NCI-H748 (cell line): ENCODE measurements at regions not wholly inside any gene's neighbourhood (a gene's known extent, or its start where the extent isn't known, plus 50 kb on each side); places are given as distances from the start of the nearest gene placed in this dataset.
"Not testable (repeated sequence)": the region's sequence is repeated elsewhere in the genome, so short reads cannot be mapped to it uniquely, and the experiment has no call there.

ENCODE experiments used
- DNase-seq: peaks from one replicate; lab custom pipeline; 2025; ENCODE audit not compliant: unreplicated experiment; lab: John Stamatoyannopoulos, UW

DNA sequence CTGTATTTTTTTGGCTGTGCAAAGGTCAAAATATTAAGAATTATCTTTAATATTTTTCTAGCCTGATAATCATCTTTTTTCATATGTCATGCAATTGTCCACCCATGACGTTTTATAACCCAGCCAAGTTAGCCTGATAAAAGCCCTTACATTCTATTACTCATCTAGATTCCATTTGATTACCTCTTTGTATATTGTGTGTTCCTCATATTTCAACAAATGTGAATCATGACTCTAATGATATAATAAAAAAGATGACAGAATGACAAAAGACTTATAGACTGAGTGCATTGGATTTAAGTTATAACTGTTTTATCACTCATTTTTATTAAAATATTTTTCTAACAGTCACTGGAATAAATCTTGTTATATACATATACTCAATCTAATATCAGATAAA, 1560.0 kb upstream of the LRRTM3 start:
- no peak for DNase-seq

- no peak for DNase-seq
Observed at GRCh38 chr10:65367706-65368105, 1558.1 kb upstream of the LRRTM3 start.

DNA sequence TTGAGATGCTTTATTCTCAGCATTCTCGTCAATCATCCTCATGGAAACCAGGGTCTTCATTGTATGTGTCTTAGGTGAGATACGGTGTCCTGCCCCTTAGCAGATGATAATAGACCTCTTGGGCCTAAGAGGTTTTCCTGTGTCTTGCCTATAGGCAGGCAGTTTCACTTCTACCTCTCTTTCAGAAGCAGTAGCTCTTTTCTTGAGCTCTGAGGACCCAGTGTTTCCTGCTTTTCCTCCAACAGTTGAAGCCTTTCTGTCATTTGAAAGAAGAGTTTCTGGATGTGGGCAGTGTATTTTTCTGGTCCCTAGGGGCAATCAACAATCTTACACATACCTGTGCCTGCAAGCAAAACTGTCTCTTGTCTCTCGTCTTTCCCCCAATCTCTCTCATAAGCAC, 1550.3 kb upstream of the LRRTM3 start:
- no peak for DNase-seq

- DNase-seq: no peak
Observed at GRCh38 chr10:65377687-65378086, 1548.1 kb upstream of the LRRTM3 start.

DNA sequence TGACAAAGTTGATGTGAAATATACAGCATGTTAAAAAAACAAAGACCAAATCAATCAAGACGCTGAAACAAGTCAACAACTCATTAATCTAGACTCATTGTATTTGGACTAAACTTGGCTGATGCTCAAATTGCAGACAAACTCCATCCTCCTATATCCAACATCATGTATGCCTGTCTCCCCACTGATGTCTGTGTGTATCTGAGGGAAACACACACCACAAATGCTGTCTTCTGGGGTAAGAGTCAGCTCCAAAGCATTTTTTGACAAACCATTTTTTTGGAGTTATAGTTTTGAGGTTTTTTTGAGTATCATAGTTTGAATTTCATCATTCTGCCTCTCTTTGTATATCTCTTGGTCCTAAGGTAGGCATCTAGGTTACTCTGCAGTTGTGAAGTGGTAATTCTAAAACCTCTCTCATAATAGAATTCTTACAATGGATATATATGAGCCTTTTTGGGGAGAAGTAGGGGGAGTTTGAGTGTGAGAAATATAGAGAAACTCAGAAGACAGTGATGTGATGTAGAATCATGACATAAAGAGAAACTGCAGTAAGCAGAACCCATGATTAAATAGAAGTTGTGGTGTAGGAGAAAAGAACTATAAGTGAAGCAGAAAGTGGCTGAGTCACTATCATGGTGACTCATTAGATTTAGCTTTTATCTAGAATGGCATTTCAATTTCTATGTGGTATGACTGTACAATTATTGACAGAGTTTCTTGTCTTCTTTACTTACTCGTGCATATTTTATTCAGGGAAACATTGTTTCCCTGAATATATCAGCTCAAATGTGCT, 1531.1 kb upstream of the LRRTM3 start:
- DNase-seq: no peak

- DNase-seq: no peak
Observed at GRCh38 chr10:65395631-65396030, 1530.2 kb upstream of the LRRTM3 start.

- no peak for DNase-seq
Observed at GRCh38 chr10:65396997-65397396, 1528.8 kb upstream of the LRRTM3 start.

DNA sequence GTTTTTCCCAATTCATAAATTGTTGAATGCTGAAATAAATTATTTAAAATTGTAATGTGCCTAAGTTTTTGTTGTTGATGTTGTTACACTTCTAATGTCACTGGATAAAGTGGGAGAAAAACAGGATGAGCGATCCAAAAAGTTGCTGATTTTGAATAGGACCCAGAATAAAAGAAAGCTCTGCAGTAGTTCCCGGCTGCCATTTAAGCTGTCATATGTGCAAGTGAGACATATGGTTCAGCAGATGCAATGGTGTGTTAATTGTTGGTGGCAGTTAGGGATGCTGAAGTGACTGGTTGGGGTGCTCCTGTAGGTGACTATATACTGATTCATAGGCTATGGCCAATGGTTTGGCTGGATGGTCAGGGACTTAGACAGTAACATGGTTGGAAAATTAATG, 1517.4 kb upstream of the LRRTM3 start:
- no peak for DNase-seq

DNA sequence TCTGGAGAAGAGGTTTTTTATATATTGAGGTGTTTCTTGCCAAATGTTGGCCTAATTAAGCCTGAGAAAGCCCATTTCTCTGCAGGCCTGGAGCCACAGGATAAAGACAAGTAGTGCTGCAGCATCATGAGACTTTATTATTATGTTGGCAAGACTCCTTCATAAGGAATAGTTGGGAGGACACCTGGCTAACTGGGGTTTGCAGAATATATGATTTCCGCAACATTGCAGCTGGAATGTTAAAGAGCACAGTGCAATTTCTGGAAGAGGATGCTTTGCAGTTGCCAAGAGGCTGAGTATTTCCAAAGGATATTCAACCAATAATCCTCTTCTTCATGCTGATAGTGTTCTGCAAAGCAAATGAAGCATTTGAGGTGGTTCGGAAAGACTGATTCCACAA, 1512.8 kb upstream of the LRRTM3 start:
- no peak for DNase-seq

DNA sequence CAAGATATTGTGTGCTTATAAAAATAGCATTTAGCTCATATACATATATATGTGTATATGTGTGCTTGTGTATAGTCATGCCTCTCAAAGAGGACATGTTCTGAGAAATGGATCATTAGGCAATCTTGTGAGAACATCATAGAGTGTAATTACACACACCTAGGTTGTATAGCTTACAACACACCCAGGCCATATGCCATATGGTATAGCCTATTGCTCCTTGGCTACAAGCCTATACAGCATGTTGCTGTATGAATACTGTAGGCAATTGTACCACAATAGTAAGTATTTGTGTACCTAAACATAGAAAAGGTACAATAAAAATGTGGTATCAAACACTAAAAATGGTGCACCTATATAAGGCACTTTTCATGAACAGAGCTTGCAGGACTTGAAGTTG, 1510.5 kb upstream of the LRRTM3 start:
- no peak for DNase-seq

GRCh38 chr10:65416094-65416493, 1509.7 kb upstream of the LRRTM3 start:
- no peak for DNase-seq

- no peak for DNase-seq
Observed at GRCh38 chr10:65419629-65420028, 1506.2 kb upstream of the LRRTM3 start.

DNA sequence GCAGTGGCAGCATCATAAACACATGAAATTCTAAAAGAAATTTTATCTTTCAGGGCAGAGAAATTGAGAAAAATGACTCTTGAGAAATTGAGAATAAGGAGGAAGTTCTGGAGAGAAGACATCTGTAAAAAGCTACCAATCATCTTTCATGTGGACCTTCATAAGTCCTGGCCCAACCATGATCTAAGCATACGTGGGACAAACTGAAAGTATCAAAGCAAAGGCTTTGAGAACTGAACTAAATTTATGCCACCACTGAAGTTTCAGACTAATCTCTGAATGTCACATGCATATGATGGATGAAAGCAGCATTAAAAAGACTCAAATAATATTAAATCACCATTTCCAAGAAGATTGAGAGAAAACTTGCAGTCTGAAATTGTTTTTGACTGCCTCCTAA, 1502.8 kb upstream of the LRRTM3 start:
- DNase-seq: no peak

DNA sequence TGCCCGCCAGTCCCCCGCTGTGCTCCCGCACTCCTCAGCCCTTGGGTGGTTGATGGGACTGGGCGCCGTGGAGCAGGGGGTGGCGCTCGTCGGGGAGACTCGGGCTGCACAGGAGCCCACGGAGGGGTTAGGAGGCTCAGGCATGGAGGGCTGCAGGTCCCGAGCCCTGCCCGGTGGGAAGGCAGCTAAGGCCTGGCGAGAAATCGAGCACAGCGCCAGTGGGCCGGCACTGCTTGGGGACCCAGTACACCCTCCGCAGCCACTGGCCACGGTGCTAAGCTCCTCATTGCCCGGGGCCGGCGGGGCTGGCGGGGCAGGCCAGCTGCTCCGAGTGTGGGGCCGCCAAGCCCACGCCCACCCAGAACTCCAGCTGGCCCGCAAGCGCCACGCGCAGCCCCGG, 1496.5 kb upstream of the LRRTM3 start:
- DNase-seq: not testable (repeated sequence)

GRCh38 chr10:65430979-65431378, 1494.9 kb upstream of the LRRTM3 start:
- no peak for DNase-seq

GRCh38 chr10:65470986-65471385, 1454.8 kb upstream of the LRRTM3 start:
- no peak for DNase-seq

DNA sequence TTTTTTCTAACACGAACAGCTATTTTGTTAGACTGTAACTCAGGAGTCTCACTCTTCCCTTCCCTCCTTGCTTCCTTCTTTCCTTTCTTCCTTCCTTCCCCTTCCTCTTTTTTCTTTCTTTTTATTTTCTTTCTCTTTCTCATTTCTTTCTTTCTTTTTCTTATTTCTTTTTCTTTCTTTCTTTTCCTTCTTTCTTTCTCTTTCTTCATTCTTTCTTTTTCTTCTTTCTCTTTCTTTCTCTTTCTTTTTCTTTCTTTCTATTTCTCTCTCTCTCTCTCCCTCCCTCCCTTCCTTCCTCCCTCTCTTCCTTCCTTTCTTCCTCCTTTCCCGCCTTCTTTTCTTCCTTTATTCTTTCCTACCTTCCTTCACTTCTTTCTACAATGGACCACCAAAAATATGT, 1443.0 kb upstream of the LRRTM3 start:
- DNase-seq: no peak

DNA sequence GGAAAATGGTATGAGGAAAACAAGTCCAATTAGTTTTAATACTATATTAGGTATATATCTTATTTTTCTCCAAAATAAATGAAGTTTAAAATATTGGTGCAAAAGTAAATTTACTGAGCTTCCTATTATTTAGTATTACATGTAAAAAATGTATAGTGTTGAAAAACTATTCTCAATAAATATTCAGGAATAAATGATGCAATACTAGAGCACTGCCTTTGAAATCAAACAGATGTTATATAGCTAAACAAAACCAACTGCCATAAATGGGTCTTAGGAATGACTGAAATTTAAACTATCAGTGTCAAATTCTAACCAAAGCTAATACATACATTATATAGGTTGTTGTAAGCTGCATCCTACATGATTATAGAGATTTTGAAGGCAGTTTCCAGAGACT, 1434.0 kb upstream of the LRRTM3 start:
- DNase-seq: no peak

- DNase-seq: no peak
Observed at GRCh38 chr10:65496541-65496940, 1429.3 kb upstream of the LRRTM3 start.

DNA sequence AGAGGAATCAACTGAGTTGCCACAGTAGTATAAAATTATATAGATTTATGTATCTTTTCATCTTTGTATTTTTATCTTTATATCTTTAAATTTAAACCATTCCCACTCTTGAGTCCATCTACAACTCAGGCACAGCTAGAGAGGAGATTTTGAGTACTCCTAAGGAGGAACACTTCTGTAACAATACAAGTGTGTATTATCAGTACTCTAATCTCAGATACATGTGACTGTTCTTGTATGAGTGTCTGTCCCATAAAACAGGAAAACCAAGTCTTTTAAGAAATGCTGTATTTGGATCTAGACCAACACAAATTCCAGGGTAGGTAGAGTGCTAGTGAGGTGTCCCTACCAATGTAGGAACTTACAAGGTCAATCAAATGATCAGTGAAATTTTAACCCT, 1428.0 kb upstream of the LRRTM3 start:
- DNase-seq: no peak

GRCh38 chr10:65500716-65501115, 1425.1 kb upstream of the LRRTM3 start:
- DNase-seq: no peak

DNA sequence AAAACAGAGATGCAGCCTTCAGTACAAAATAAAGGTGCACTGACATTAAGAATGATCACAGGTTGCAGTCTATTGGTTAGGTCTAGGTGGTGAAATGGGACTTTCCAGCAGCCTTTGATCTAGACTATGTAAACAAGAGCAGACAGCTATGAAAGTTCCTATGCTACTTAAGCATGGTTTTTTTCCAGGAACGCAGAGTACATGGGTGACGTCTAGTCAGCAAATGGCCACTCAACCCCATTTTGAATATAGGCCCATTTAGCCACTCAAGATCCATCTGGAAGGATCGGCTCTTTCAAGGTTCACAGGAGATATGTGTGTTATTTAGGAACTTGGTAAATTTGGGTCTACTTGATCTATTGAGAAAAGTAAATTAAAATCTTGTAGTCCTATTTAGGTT, 1424.6 kb upstream of the LRRTM3 start:
- peak; percentile 3 for DNase-seq

GRCh38 chr10:65518379-65518778, 1407.5 kb upstream of the LRRTM3 start:
- no peak for DNase-seq
